Stimulated activated CD4-positive, alpha-beta T cell treated with anti-CD3 and anti-CD28 coated beads, Interleukin-2, amount 100 ng/mL, for 4 hours (primary cell): ENCODE measurements at regions not wholly inside any gene's neighbourhood (a gene's known extent, or its start where the extent isn't known, plus 50 kb on each side); places are given as distances from the start of the nearest gene placed in this dataset.
"Not testable (repeated sequence)": the region's sequence is repeated elsewhere in the genome, so short reads cannot be mapped to it uniquely, and the experiment has no call there.

Experiments used
- DNase-seq: peaks from one replicate; pipeline ENCODE4 v3.0.0-alpha.2; 2020; ENCODE audit warnings: low read depth

DNA sequence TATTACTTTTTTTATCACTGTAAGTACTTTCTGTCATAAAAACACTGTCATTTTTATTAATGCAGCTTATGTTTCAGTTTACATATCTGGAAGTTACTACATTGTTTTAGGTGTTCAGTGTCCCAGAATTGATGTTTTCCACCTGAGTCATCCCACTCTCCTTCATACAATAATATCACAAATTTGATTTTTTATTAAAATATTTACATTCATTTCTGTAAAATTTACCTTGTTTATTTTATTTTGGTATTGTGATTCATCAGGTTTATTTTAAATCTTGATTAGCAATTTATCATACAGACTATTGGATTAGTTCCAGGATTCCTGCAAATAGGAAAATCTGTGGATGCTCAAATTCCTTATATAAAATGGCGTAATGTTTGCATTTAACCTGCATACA is 1662.9 kb downstream of the SUCLG1 start:
- DNase-seq: no peak

- DNase-seq: no peak
Observed at GRCh38 chr2:82795446-82795845, 1663.6 kb downstream of the SUCLG1 start.

DNA sequence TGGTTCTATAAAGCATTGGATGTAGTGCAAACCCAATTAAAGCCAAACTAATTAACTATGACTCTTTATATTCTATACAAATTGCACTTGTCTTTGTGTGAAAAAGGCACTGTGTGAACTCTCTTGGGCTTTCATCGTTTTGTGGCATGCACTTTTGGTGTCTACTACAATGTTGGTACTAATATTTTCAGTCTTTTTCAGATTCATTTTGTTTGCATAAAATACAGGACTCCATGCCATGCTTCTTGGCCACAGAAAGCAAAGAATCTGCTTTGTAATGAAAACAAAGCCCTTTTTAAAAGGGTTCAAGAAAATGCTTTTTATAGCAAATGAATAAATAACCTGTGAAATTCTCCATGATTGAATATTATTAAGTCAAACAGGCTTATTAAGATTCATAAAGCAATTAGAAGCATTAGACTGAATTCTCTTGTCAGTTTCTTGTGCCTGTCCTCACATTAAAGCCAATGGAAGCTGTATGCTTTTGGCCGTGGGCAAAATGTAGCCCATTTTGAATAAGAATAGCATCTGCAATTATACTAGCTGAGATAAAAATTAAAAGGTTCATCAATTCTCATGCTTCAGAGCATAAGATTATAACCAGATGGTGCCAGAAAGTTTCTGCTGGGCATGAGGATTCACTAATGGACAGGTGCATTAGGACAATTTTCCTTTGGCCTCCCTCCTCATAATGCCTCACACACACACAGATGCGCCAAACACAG is 1665.2 kb downstream of the SUCLG1 start:
- no peak for DNase-seq

DNA sequence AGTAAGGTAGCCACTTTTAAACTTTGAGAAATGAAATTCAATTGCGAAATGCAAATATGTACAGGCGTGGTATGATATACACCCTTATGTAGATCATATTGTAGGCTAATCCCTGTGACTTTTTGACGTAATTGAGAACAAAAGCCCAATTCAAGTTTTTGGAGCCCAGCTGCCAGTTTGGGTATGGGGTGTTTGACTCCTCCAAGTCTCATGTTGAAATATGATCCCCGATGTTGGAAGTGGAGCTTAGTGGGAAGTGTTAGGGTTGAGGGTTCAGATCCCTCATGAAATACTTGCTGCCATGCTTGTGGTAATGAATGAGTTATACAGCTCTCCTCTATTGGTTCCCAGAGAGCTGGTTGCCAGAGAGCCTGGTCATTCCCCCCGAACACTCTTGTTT is 1666.8 kb downstream of the SUCLG1 start:
- DNase-seq: no peak

- DNase-seq: no peak
Observed at GRCh38 chr2:82790206-82791021, 1668.7 kb downstream of the SUCLG1 start.

DNA sequence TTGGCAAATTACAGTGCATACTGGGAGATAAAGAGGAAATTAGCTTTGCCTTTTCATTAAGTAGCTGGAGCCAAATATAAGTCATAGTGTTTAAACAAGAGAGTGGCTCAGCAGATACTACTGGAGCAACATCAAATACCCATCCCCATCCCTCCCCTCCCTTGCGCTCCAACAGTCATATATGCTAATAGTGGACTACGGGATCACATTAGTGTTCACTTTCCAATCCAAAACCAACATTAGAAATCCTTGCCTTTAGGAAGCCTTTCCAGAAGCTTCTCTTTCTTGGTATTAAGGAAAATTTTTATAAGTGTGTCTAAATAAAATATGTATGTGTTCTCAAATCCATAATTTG is 1669.3 kb downstream of the SUCLG1 start:
- DNase-seq: no peak

GRCh38 chr2:82781176-82781915 is 1677.7 kb downstream of the SUCLG1 start:
- no peak for DNase-seq

DNA sequence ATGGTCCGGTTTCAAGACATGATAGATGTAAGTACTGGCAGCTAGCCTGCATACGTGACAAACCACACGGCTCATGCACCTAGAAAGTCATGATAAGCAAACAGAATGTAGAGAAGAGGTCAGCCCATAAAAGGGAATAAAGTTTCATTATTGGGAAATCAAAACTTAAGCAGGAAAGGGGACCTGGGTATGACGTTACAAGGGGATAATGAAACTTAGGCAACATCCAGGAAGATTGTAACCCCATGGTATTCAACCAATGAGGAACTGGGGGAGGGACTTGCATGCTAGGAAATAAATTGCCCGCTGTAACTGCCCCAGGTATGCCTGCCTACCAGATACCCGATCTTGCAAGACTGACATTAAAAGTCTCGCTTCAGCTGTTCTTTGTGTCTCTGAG is 1679.0 kb downstream of the SUCLG1 start:
- no peak for DNase-seq

DNA sequence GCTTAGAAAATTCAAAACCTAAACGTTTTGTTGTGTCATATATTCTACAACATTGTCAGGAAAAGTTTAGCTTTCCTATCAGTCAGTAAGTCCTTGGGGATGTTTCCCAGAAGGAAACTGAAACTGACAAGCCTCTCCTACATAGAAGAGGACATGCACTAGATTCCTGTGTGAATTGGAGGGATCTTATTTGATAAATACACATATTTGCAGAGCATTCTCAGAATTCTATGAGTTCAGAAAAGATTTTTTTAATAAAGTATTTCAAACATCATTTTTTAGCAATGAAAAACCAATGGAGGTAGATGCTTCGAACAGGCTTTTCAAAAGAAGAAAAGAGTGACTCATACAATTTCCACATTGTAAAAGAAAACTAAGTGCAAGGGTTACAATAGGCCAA is 1706.7 kb downstream of the SUCLG1 start:
- no peak for DNase-seq

DNA sequence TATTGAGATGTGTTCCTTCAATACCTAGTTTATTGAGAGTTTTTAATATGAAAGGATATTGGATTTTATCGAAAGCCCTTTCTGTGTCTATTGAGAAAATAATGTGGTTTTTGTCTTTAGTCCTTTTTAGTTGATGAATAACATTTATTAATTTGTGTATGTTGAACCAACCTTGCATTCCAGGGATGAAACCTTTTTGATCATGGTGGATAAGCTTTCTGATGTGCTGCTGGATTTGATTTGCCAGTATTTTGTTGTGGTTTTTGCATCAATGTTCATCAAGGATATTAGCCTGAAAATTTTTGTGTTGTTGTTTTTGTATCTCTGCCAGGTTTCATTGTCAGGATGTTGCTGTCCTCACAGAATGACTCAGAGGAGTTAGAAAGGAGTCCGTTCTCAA is 1710.4 kb downstream of the SUCLG1 start:
- no peak for DNase-seq

GRCh38 chr2:82740527-82740926 is 1718.6 kb downstream of the SUCLG1 start:
- DNase-seq: no peak

GRCh38 chr2:82737965-82738364 is 1721.1 kb downstream of the SUCLG1 start:
- DNase-seq: not testable (repeated sequence)

DNA sequence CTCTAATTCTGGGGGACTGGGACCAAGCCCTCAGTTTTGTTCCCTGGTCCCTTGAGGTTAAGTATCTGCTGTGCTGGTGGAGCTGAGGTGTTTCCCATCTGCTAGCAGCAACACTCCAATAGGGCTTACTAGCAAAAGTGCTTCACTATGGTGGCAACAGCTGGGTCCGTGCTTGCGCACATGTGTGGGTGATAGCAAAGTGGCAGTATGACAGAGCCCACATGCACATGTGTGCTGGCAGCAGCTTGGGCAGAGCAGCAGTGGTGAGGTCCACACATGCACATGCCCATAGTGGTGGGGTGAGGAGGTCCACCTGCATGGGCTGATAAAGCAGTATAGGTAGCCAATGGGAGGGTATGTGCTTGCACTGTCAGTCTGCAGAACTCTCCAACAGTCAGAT is 1723.7 kb downstream of the SUCLG1 start:
- DNase-seq: no peak

GRCh38 chr2:82731824-82732223 is 1727.3 kb downstream of the SUCLG1 start:
- no peak for DNase-seq

DNA sequence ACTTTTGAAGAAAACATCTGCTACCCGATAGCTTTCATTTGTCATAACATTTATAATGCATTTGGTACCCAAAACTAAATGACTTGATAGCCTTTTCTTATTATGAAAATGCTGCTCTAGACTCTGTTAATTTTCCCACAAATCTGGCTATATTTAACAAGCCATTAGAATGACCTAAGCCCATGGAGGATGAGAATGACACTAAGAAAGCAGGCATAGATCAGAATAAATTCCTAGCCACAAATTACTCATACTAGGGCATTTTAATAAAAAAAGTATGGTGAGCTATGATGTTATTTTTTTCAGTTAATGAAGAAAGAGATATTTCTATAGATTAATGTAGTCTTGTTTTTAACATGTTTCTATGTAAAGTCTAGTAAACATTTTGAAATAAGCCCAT is 1728.3 kb downstream of the SUCLG1 start:
- no peak for DNase-seq

DNA sequence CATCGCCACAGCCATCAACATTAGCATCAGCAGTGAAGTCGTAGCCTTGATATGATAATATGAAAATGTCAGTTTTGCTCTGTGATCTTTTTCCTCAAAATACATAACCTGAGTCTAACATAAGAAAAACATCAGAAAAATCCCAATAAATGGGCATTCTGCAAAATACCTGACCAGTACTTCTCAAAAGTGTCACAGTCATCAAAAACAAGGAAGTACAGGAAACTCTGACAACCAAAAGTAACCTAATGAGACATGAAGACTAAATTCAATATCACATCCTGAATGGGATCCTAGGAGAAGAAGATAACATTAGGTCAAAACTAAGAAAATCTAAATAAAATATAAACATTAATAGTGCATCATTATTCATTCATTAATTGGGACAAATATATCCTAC is 1731.0 kb downstream of the SUCLG1 start:
- no peak for DNase-seq

GRCh38 chr2:82708681-82709080 is 1750.4 kb downstream of the SUCLG1 start:
- DNase-seq: no peak

GRCh38 chr2:82697231-82697630 is 1761.8 kb downstream of the SUCLG1 start:
- no peak for DNase-seq

GRCh38 chr2:82694431-82694830 is 1764.6 kb downstream of the SUCLG1 start:
- DNase-seq: no peak

GRCh38 chr2:82690757-82691411 is 1768.2 kb downstream of the SUCLG1 start:
- DNase-seq: no peak

DNA sequence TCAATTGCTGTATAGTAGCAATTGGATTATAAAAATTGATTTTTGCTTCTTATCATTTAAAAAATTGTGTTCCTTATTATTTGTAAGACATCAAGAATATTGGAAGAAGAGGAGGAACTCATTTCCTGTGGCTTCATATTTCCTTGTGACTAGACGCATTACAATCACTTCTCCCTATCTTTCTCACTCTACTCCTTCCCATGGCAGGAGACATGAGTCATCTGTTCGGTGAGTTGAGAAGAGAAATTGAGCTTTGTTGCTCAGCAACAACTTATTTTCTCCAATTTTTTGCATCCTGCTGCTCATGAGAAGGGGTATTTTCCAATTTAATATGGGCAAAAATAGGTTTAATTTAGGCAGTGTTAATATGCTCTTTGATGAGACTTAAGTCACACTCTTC is 1783.9 kb downstream of the SUCLG1 start:
- no peak for DNase-seq

DNA sequence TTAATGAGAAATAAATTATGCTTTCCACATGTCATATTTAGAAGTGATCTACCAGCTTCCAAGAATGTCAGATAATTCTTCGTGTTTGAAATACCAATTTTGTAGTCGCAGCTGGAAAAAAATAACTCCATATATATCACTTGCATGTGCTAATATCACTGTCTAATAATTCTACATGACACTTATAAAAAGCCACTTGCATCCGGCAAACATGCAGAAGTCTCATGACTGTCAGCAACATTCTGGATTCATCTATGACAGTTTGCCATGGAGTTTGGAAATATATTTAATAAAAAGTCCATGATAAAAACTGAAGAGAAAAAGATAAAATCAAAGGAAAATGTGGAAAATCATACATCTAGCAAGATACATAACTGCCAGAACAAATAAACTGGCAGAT is 1784.4 kb downstream of the SUCLG1 start:
- no peak for DNase-seq

DNA sequence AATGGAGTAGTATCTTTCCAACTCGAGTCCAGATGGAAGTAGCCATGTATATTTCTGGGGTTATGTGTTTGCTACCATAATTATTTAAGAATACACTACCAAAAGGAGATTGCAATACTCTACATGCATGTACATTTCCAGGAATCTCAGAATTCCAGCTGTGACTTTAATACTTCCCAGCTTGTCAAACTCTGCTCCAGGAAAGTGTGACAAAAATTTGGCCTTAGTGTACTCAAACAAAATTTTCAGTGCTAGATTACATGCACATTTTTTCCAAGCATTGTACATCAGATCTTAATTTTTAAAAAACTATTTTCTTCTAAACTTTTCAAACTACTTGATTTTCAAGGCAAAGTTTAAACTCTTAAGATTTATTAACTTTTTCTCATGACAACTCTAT is 1791.6 kb downstream of the SUCLG1 start:
- no peak for DNase-seq
